HG03103 (cell line): ENCODE measurements at regions not wholly inside any gene's neighbourhood (a gene's known extent, or its start where the extent isn't known, plus 50 kb on each side); places are given as distances from the start of the nearest gene placed in this dataset.
"Not testable (repeated sequence)": the region's sequence is repeated elsewhere in the genome, so short reads cannot be mapped to it uniquely, and the experiment has no call there.

Source experiments
- ATAC-seq: cut with Tn5 transposase; IDR thresholded peaks from one replicate; pipeline ENCODE4 v1.9.1; 2021; ENCODE audit warnings: low read depth; ENCODE audit not compliant: unreplicated experiment

GRCh38 chr18:38526922-38527321 lies 961.3 kb upstream of the CELF4 start:
- no peak for ATAC-seq

GRCh38 chr18:38525039-38525438 lies 959.4 kb upstream of the CELF4 start:
- no peak for ATAC-seq

- no peak for ATAC-seq
Measured at GRCh38 chr18:38520786-38521185, 955.2 kb upstream of the CELF4 start.

- no peak for ATAC-seq
Measured at GRCh38 chr18:38502539-38502938, 936.9 kb upstream of the CELF4 start.

GRCh38 chr18:38497266-38497665 lies 931.7 kb upstream of the CELF4 start:
- ATAC-seq: no peak

GRCh38 chr18:38496222-38496793 lies 930.7 kb upstream of the CELF4 start:
- no peak for ATAC-seq

- no peak for ATAC-seq
Measured at GRCh38 chr18:38494065-38494464, 928.5 kb upstream of the CELF4 start.

- no peak for ATAC-seq
Measured at GRCh38 chr18:38491195-38491594, 925.6 kb upstream of the CELF4 start.

- ATAC-seq: not testable (repeated sequence)
Measured at GRCh38 chr18:38489721-38490120, 924.1 kb upstream of the CELF4 start.

GRCh38 chr18:38487521-38487920 lies 921.9 kb upstream of the CELF4 start:
- ATAC-seq: no peak

GRCh38 chr18:38483326-38483725 lies 917.7 kb upstream of the CELF4 start:
- no peak for ATAC-seq

GRCh38 chr18:38481576-38481975 lies 916.0 kb upstream of the CELF4 start:
- no peak for ATAC-seq

- no peak for ATAC-seq
Measured at GRCh38 chr18:38475686-38476085, 910.1 kb upstream of the CELF4 start.

- ATAC-seq: no peak
Measured at GRCh38 chr18:38473535-38473934, 907.9 kb upstream of the CELF4 start.

GRCh38 chr18:38470421-38470820 lies 904.8 kb upstream of the CELF4 start:
- no peak for ATAC-seq

- ATAC-seq: no peak
Measured at GRCh38 chr18:38466426-38466825, 900.8 kb upstream of the CELF4 start.

GRCh38 chr18:38464024-38464423 lies 898.4 kb upstream of the CELF4 start:
- no peak for ATAC-seq

GRCh38 chr18:38460657-38461056 lies 895.1 kb upstream of the CELF4 start:
- ATAC-seq: no peak

GRCh38 chr18:38459131-38459994 lies 893.8 kb upstream of the CELF4 start:
- ATAC-seq: no peak

GRCh38 chr18:38458698-38459097 lies 893.1 kb upstream of the CELF4 start:
- ATAC-seq: no peak

- no peak for ATAC-seq
Measured at GRCh38 chr18:38456253-38456652, 890.7 kb upstream of the CELF4 start.

- ATAC-seq: no peak
Measured at GRCh38 chr18:38454764-38455469, 889.3 kb upstream of the CELF4 start.
